GM21737 (cell line): ENCODE measurements at regions not wholly inside any gene's neighbourhood (a gene's known extent, or its start where the extent isn't known, plus 50 kb on each side); places are given as distances from the start of the nearest gene placed in this dataset.
"Not testable (repeated sequence)": the region's sequence is repeated elsewhere in the genome, so short reads cannot be mapped to it uniquely, and the experiment has no call there.

Experiments used
- ATAC-seq: cut with Tn5 transposase; IDR thresholded peaks from one replicate; pipeline ENCODE4 v1.9.1; 2021; ENCODE audit warnings: mild to moderate bottlenecking, moderate library complexity; ENCODE audit not compliant: unreplicated experiment

- ATAC-seq = no peak
Measured at GRCh38 chr4:159029481-159029880, 73.4 kb upstream of the RAPGEF2 start.

GRCh38 chr4:159030297-159030696 lies 72.6 kb upstream of the RAPGEF2 start:
- ATAC-seq = not testable (repeated sequence)

GRCh38 chr4:159035570-159035969 lies 67.3 kb upstream of the RAPGEF2 start:
- peak; percentile 82 for ATAC-seq

- no peak for ATAC-seq
Measured at GRCh38 chr4:159038536-159038935, 64.3 kb upstream of the RAPGEF2 start.

- ATAC-seq = no peak
Measured at GRCh38 chr4:159041054-159042034, 61.5 kb upstream of the RAPGEF2 start.

- ATAC-seq = peak; percentile 44
Measured at GRCh38 chr4:159042097-159042605, 60.7 kb upstream of the RAPGEF2 start.

- no peak for ATAC-seq
Measured at GRCh38 chr4:159042868-159043267, 60.0 kb upstream of the RAPGEF2 start.

- no peak for ATAC-seq
Measured at GRCh38 chr4:159043861-159044260, 59.0 kb upstream of the RAPGEF2 start.

GRCh38 chr4:159045321-159045720 lies 57.6 kb upstream of the RAPGEF2 start:
- no peak for ATAC-seq

GRCh38 chr4:159046683-159047082 lies 56.2 kb upstream of the RAPGEF2 start:
- ATAC-seq = no peak

- ATAC-seq = no peak
Measured at GRCh38 chr4:159047478-159048165, 55.3 kb upstream of the RAPGEF2 start.

GRCh38 chr4:159048166-159048886 lies 54.6 kb upstream of the RAPGEF2 start:
- ATAC-seq = no peak

- ATAC-seq = no peak
Measured at GRCh38 chr4:159049780-159050375, 53.0 kb upstream of the RAPGEF2 start.

GRCh38 chr4:159051245-159052071 lies 51.4 kb upstream of the RAPGEF2 start:
- ATAC-seq = peak; percentile 79

GRCh38 chr4:159052315-159052714 lies 50.6 kb upstream of the RAPGEF2 start:
- peak; percentile 43 for ATAC-seq
